ENCODE measurements at regions not wholly inside any gene's neighbourhood (a gene's known extent, or its start where the extent isn't known, plus 50 kb on each side); places are given as distances from the start of the nearest gene placed in this dataset.

- TF ChIP-seq CTCF (IDR thresholded peaks at IDR 0.05; ENCODE audit: extremely low read depth in 1 of 2, insufficient read depth in 1 of 2, low read depth in 1 of 2, low read length in 2 of 2), result no peak
- no peak for TF ChIP-seq POLR2A (IDR thresholded peaks at IDR 0.05; ENCODE audit: low read depth, low read length)
- TF ChIP-seq FOS (IDR thresholded peaks at IDR 0.05; ENCODE audit: borderline replicate concordance, insufficient read depth, low read length), result no peak
- TF ChIP-seq MAX (IDR thresholded peaks at IDR 0.05; ENCODE audit: insufficient read depth, insufficient read length), result no peak
- TF ChIP-seq POLR2AphosphoS5 (IDR thresholded peaks at IDR 0.05; ENCODE audit: insufficient read depth, low read depth, low read length), result no peak
Observed at GRCh38 chr14:98536256-98536655, 735.7 kb downstream of the BCL11B start.
